Uterus (tissue), 3 donors: ENCODE measurements at regions not wholly inside any gene's neighbourhood (a gene's known extent, or its start where the extent isn't known, plus 50 kb on each side); places are given as distances from the start of the nearest gene placed in this dataset.

Experiments
- DNase-seq, 2 donors: peaks; one replicate each; pipeline ENCODE4 v3.0.0-alpha.2; 2019 to 2020
- H3K27ac ChIP-seq, 2 donors: fragments of 200-600 bp; sonication (generic); 1 replicate in 1 of 2; 2 replicates in 1 of 2; pipeline ENCODE4 v1.5.1; 2016 to 2018
- H3K27me3 ChIP-seq, 2 donors: fragments of 200-600 bp; sonication (generic); one replicate each; pipeline ENCODE4 v1.5.1; 2018 to 2019; ENCODE audit warnings: control low read depth in 1 of 2
- H3K36me3 ChIP-seq, 2 donors: fragments of 200-600 bp; sonication (generic); one replicate each; pipeline ENCODE4 v1.5.1; 2019; ENCODE audit warnings: control low read depth in 1 of 2
- H3K4me1 ChIP-seq, 2 donors: fragments of 200-600 bp; sonication (generic); one replicate each; pipeline ENCODE4 v1.5.1; 2018 to 2019; ENCODE audit warnings: control low read depth in 1 of 2
- H3K4me3 ChIP-seq, 2 donors: fragments of 200-600 bp; sonication (generic); 1 replicate in 1 of 2; 2 replicates in 1 of 2; pipeline ENCODE4 v1.5.1; 2018 to 2019; ENCODE audit warnings: mild to moderate bottlenecking in 1 of 2
- H3K9me3 ChIP-seq, 2 donors: fragments of 200-600 bp; sonication (generic); one replicate each; pipeline ENCODE4 v1.5.1; 2019; ENCODE audit warnings: control low read depth in 1 of 2
- CTCF ChIP-seq, 4 experiments: fragments of 200-600 bp in 2 of 4; fragments of 450-650 bp in 2 of 4; sonication (generic) in 2 of 4; IDR thresholded peaks; one replicate each; pipeline ENCODE4 v1.5.1; 2016 to 2019; ENCODE audit warnings: antibody characterized with exemption in 4 of 4, mild to moderate bottlenecking in 2 of 4, moderate library complexity in 1 of 4
- POLR2A ChIP-seq, 2 donors: fragments of 450-650 bp; IDR thresholded peaks; one replicate each; pipeline ENCODE4 v1.6.1; 2016; ENCODE audit warnings: antibody characterized with exemption in 2 of 2, mild to moderate bottlenecking in 1 of 2, moderate library complexity in 1 of 2
- intact Hi-C: fragments of 100-400 bp; cut with DNase I; formaldehyde crosslinking; loops from one replicate; pipeline ENCODE4 v1.15.1; 2023; ENCODE audit warnings: low total_unique reads
- donor health status: DM: yes; HTN: yes; CAD: no.

- Histone ChIP-seq H3K9me3 (no peaks in the 10 kb centered on the region), H3K4me1 (no peaks in the 10 kb centered on the region), H3K27ac (no peak overlapping the region), H3K27me3 (no peaks in the 10 kb centered on the region), H3K4me3 (no peak overlapping the region), H3K36me3 (no peaks in the 10 kb centered on the region)
- no peak for TF ChIP-seq CTCF (IDR thresholded peaks at IDR 0.05)
- TF ChIP-seq POLR2A (IDR thresholded peaks at IDR 0.05), result no peak
- DNase-seq, result no peak
- intact Hi-C loops, result no loop called here
Measured at GRCh38 chr1:37166005-37166404, 131.7 kb upstream of the GRIK3 start.

GRCh38 chr1:37167479-37167878, 133.2 kb upstream of the GRIK3 start:
- H3K9me3 ChIP-seq, result no peaks in the 10 kb centered on the region
- H3K27ac ChIP-seq, result no peak overlapping the region
- no peaks in the 10 kb centered on the region for H3K4me1 ChIP-seq
- no peaks in the 10 kb centered on the region for H3K36me3 ChIP-seq
- no peak for TF ChIP-seq CTCF (IDR thresholded peaks at IDR 0.05)
- TF ChIP-seq POLR2A (IDR thresholded peaks at IDR 0.05), result no peak
- no peak for DNase-seq
- intact Hi-C loops, result no loop called here
- no peaks in the 10 kb centered on the region for H3K27me3 ChIP-seq
- H3K4me3 ChIP-seq, result no peak overlapping the region

- no peaks in the 10 kb centered on the region for H3K36me3 ChIP-seq
- H3K27me3 ChIP-seq, result no peaks in the 10 kb centered on the region
- no peak overlapping the region for H3K4me3 ChIP-seq
- no peaks in the 10 kb centered on the region for H3K4me1 ChIP-seq
- H3K27ac ChIP-seq, result no peak overlapping the region
- DNase-seq, result no peak
- no peaks in the 10 kb centered on the region for H3K9me3 ChIP-seq
- no peak for TF ChIP-seq CTCF (IDR thresholded peaks at IDR 0.05)
- TF ChIP-seq POLR2A (IDR thresholded peaks at IDR 0.05), result no peak
- intact Hi-C loops, result no loop called here
Measured at GRCh38 chr1:37169241-37169640, 134.9 kb upstream of the GRIK3 start.

GRCh38 chr1:37169743-37170275, 135.5 kb upstream of the GRIK3 start:
- Histone ChIP-seq H3K4me3 (no peak overlapping the region), H3K9me3 (no peaks in the 10 kb centered on the region), H3K27ac (no peak overlapping the region), H3K36me3 (no peaks in the 10 kb centered on the region), H3K27me3 (no peaks in the 10 kb centered on the region), H3K4me1 (no peaks in the 10 kb centered on the region)
- intact Hi-C loops, result no loop called here
- no peak for DNase-seq
- TF ChIP-seq CTCF (IDR thresholded peaks at IDR 0.05) (no peak), POLR2A (IDR thresholded peaks at IDR 0.05) (no peak)

GRCh38 chr1:37171691-37172090, 137.4 kb upstream of the GRIK3 start:
- intact Hi-C loops, result no loop called here
- H3K9me3 ChIP-seq, result no peaks in the 10 kb centered on the region
- H3K4me3 ChIP-seq, result no peak overlapping the region
- no peak for DNase-seq
- no peak overlapping the region for H3K27ac ChIP-seq
- H3K36me3 ChIP-seq, result no peaks in the 10 kb centered on the region
- H3K4me1 ChIP-seq, result no peaks in the 10 kb centered on the region
- no peaks in the 10 kb centered on the region for H3K27me3 ChIP-seq
- TF ChIP-seq CTCF (IDR thresholded peaks at IDR 0.05) (no peak), POLR2A (IDR thresholded peaks at IDR 0.05) (no peak)
